ENCODE measurements at regions not wholly inside any gene's neighbourhood (a gene's known extent, or its start where the extent isn't known, plus 50 kb on each side); places are given as distances from the start of the nearest gene placed in this dataset.

DNA sequence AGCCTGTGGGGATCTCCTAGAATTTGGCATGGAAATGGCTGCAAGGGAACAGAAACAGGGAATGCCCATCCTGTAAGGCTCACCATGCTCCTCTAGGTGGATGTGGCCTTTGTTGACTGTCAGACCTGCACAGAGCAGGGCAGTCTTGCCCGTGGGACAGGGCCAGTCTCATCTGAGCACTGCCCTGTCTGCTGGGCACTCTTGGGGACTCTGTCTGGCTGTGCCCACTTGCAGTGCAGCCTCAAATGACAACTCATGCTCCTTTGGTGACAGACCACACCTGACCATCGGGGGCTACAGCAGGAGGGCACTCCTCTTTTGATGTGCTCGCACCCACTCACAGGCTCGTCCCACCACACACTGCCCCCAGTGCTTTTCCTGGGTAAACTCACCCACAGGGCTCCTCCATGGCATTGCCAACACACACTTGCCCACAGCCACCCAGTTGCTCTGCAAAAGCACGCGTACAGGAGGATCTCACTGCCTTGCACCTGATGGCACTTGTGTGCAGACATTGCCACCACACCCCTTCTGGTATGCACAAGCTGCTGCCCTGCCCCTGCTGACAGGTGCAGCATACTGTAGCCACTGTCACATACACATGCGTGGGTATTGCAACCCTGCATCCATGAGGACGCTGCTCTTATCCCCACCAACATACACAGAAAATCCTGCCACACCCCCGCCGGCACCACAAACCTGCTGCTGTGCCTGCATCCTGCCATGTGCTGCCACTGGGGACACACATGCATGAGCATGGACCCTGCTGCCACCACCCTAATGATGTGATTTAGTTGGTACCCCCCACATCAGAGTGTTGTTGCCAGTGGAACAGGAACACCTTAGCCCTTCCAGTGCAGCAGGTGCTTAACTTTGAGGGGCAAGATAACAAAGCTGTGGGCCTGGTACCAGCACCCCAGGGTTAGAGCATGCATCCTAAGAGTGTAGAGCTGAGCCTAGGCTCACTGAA is 100.1 kb upstream of the ARHGEF9 start:
- Histone ChIP-seq H4K20me1 (ENCODE audit: insufficient read depth) (no peaks in the 10 kb centered on the region), H2AFZ (ENCODE audit: low read depth, low read length, poor library complexity, severe bottlenecking) (no peak overlapping the region), H3K36me3 (ENCODE audit: control insufficient read depth in 1 of 2, insufficient read depth in 2 of 2, low read length in 2 of 2) (no peaks in the 10 kb centered on the region), H3K9ac (ENCODE audit: low read length) (no peak overlapping the region), H3K27me3 (ENCODE audit: insufficient read depth, low read length) (no peaks in the 10 kb centered on the region), H3K4me2 (ENCODE audit: low read length) (no peak overlapping the region), H3K4me1 (ENCODE audit: control insufficient read depth in 1 of 2, insufficient read depth in 2 of 2, low read length in 2 of 2) (no peaks in the 10 kb centered on the region), H3K9me3 (ENCODE audit: control insufficient read depth in 1 of 2, insufficient read depth in 1 of 2, low read depth in 1 of 2, low read length in 2 of 2) (no peaks in the 10 kb centered on the region), H3K4me3 (replicated peaks in 1 of 2; ENCODE audit: low read depth in 1 of 2, low read length in 2 of 2) (no peak overlapping the region), H3K79me2 (ENCODE audit: insufficient read depth, low read length) (no peaks in the 10 kb centered on the region), H3K27ac (ENCODE audit: low read depth, low read length) (no peak overlapping the region), H3K9me2 (ENCODE audit: insufficient read depth) (no peaks in the 10 kb centered on the region)
- intact Hi-C loops (cut with micrococcal nuclease), result no loop called here
- ChIA-PET CTCF (no interaction called here), POLR2A (no interaction called here), RAD21 (ENCODE audit: low non-redundant PET in 1 of 2, low total read pairs in 2 of 2, uncharacterized antibody in 2 of 2, unreplicated experiment in 2 of 2) (no interaction called here)
- TF ChIP-seq POLR2AphosphoS5 (IDR thresholded peaks at IDR 0.05; ENCODE audit: low read depth, low read length) (no peak), CBX3 (IDR thresholded peaks at IDR 0.05; ENCODE audit: low read depth) (no peak), EZH2 (IDR thresholded peaks at IDR 0.05) (no peak), EZH2phosphoT487 (IDR thresholded peaks at IDR 0.05; ENCODE audit: borderline replicate concordance) (no peak), ZFX (IDR thresholded peaks at IDR 0.05) (no peak), EGR1 (IDR thresholded peaks at IDR 0.05; ENCODE audit: low read depth) (no peak), RAD21 (IDR thresholded peaks at IDR 0.05; ENCODE audit: low read depth) (no peak), TCF7L2 (IDR thresholded peaks at IDR 0.05; ENCODE audit: borderline replicate concordance, extremely low read depth, insufficient read depth, insufficient read length) (no peak)
- TF ChIP-seq, protein P1, sequence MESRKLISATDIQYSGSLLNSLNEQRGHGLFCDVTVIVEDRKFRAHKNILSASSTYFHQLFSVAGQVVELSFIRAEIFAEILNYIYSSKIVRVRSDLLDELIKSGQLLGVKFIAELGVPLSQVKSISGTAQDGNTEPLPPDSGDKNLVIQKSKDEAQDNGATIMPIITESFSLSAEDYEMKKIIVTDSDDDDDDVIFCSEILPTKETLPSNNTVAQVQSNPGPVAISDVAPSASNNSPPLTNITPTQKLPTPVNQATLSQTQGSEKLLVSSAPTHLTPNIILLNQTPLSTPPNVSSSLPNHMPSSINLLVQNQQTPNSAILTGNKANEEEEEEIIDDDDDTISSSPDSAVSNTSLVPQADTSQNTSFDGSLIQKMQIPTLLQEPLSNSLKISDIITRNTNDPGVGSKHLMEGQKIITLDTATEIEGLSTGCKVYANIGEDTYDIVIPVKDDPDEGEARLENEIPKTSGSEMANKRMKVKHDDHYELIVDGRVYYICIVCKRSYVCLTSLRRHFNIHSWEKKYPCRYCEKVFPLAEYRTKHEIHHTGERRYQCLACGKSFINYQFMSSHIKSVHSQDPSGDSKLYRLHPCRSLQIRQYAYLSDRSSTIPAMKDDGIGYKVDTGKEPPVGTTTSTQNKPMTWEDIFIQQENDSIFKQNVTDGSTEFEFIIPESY (IDR thresholded peaks at IDR 0.05; ENCODE audit: extremely low read depth, insufficient replicate concordance, low read length), result no peak
- TF ChIP-seq, protein P2, sequence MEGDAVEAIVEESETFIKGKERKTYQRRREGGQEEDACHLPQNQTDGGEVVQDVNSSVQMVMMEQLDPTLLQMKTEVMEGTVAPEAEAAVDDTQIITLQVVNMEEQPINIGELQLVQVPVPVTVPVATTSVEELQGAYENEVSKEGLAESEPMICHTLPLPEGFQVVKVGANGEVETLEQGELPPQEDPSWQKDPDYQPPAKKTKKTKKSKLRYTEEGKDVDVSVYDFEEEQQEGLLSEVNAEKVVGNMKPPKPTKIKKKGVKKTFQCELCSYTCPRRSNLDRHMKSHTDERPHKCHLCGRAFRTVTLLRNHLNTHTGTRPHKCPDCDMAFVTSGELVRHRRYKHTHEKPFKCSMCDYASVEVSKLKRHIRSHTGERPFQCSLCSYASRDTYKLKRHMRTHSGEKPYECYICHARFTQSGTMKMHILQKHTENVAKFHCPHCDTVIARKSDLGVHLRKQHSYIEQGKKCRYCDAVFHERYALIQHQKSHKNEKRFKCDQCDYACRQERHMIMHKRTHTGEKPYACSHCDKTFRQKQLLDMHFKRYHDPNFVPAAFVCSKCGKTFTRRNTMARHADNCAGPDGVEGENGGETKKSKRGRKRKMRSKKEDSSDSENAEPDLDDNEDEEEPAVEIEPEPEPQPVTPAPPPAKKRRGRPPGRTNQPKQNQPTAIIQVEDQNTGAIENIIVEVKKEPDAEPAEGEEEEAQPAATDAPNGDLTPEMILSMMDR (IDR thresholded peaks at IDR 0.05 in 2 of 3, conservative IDR thresholded peaks at IDR 0.05 in 1 of 3; ENCODE audit: borderline replicate concordance in 1 of 3, insufficient read depth in 1 of 3, low read depth in 2 of 3, low read length in 2 of 3), result no peak
- TF ChIP-seq, protein P3, sequence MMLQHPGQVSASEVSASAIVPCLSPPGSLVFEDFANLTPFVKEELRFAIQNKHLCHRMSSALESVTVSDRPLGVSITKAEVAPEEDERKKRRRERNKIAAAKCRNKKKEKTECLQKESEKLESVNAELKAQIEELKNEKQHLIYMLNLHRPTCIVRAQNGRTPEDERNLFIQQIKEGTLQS (IDR thresholded peaks at IDR 0.05), result no peak
- ATAC-seq (no peak), DNase-seq (ENCODE audit: low read depth, low spot score) (no peak)
- BruUV-seq (replicated peaks), result no TSS peak
